K562 (cell line): ENCODE measurements at regions not wholly inside any gene's neighbourhood (a gene's known extent, or its start where the extent isn't known, plus 50 kb on each side); places are given as distances from the start of the nearest gene placed in this dataset.

ENCODE experiments used
- ATAC-seq: fragments of 200-7000 bp; cut with Tn5 transposase; 3 replicates; pipeline ENCODE4 v1.9.1; 2020; ENCODE audit warnings: moderate library complexity
- BruUV-seq: library from RNA; stranded (reverse); fragments of 400-500 nt; replicated peaks from 2 replicates; lab custom pipeline; 2021; lab: Mats Ljungman, UMichigan
- CTCF ChIA-PET: fragments of 300-600 bp; formaldehyde crosslinking; extraction: SDS; loops from one replicate; lab custom pipeline; 2021; ENCODE audit warnings: low intra/inter-chr PET ratio; lab: Yijun Ruan, JAX
- POLR2A ChIA-PET: fragments of 300-600, 350-650 bp; sonication (Branson Sonifier 250); formaldehyde crosslinking; extraction: SDS; loops from one replicate; lab custom pipeline; 2021; ENCODE audit warnings: antibody characterized with exemption, inconsistent platforms; lab: Yijun Ruan, JAX
- DNase-seq, 4 experiments: peaks; one replicate each; pipeline versions ENCODE4 v3.0.0 to v3.0.0-alpha.2; 2011 to 2018; ENCODE audit warnings: low spot score in 3 of 4, mixed read lengths in 3 of 4; ENCODE audit errors: extremely low read depth in 1 of 4
- FAIRE-seq: peaks from 2 replicates; lab custom pipeline; 2011; peaks lifted over from hg19 to GRCh38; lab: Jason Lieb, UNC
- H2AFZ ChIP-seq: 2 replicates; pipeline ENCODE4 v1.6.0; 2011; ENCODE audit warnings: low read depth, low read length, control low read depth, inconsistent platforms
- H3K27ac ChIP-seq: fragments of 200-600 bp; 3 replicates; pipeline ENCODE4 v1.8.0; 2011; ENCODE audit warnings: low read depth, mild to moderate bottlenecking, control low read depth, inconsistent platforms, low read length, moderate library complexity, mixed read lengths; ENCODE audit errors: extremely low read depth
- H3K27me3 ChIP-seq, 2 experiments: fragments of 300-600 bp in 1 of 2; 2 replicates in 1 of 2; 3 replicates in 1 of 2; pipeline versions ENCODE4 v1.6.0 to v1.8.0; 2011; ENCODE audit warnings: inconsistent platforms in 2 of 2, low read length in 2 of 2, mild to moderate bottlenecking in 1 of 2, mixed read lengths in 1 of 2, moderate library complexity in 1 of 2; ENCODE audit not compliant: control insufficient read depth in 2 of 2, insufficient read depth in 2 of 2
- H3K36me3 ChIP-seq: fragments of 300-600 bp; 3 replicates; pipeline ENCODE4 v1.8.0; 2011; ENCODE audit warnings: mild to moderate bottlenecking, low read length, inconsistent platforms; ENCODE audit not compliant: control insufficient read depth, insufficient read depth
- H3K4me1 ChIP-seq, 2 experiments: fragments of 200-600 bp in 1 of 2; replicated peaks in 1 of 2; 2 replicates in 1 of 2; 3 replicates in 1 of 2; pipeline versions ENCODE4 v1.5.1 to v1.8.0; 2011; ENCODE audit warnings: inconsistent platforms in 2 of 2, low read length in 2 of 2, mild to moderate bottlenecking in 1 of 2, mixed read lengths in 1 of 2, moderate library complexity in 1 of 2; ENCODE audit not compliant: control insufficient read depth in 2 of 2, insufficient read depth in 2 of 2
- H3K4me2 ChIP-seq: 2 replicates; pipeline ENCODE4 v1.6.1; 2011; ENCODE audit warnings: low read length, control low read depth, inconsistent platforms, mixed read lengths; ENCODE audit not compliant: insufficient read depth
- H3K4me3 ChIP-seq: fragments of 200-600 bp; sonication (generic), shearing (Covaris generic); 2 replicates; pipeline ENCODE4 v1.5.1; 2016; ENCODE audit warnings: control low read depth, inconsistent platforms
- H3K79me2 ChIP-seq: fragments of 200-600 bp; 3 replicates; pipeline ENCODE4 v1.8.0; 2011; ENCODE audit warnings: low read length, inconsistent platforms; ENCODE audit not compliant: control insufficient read depth, insufficient read depth
- H3K9ac ChIP-seq, 2 experiments: 2 replicates each; pipeline versions ENCODE4 v1.6.0 to v1.6.1; 2011; ENCODE audit warnings: low read depth in 2 of 2, low read length in 2 of 2, control low read depth in 1 of 2, inconsistent platforms in 1 of 2, mild to moderate bottlenecking in 1 of 2, mixed read lengths in 1 of 2; ENCODE audit not compliant: insufficient read depth in 1 of 2
- H3K9me1 ChIP-seq: one replicate; pipeline ENCODE4 v1.6.0; 2011; ENCODE audit warnings: inconsistent platforms, mild to moderate bottlenecking, low read length, moderate library complexity; ENCODE audit not compliant: control insufficient read depth, insufficient read depth
- H3K9me3 ChIP-seq: replicated peaks from 2 replicates; pipeline ENCODE4 v1.5.1; 2011; ENCODE audit warnings: low read depth, low read length, inconsistent platforms; ENCODE audit not compliant: control insufficient read depth, insufficient read depth
- H4K20me1 ChIP-seq: replicated peaks from 2 replicates; pipeline ENCODE4 v1.6.1; 2011; ENCODE audit warnings: low read length, inconsistent platforms, mixed read lengths; ENCODE audit not compliant: control insufficient read depth, insufficient read depth
- HBP1 ChIP-seq: fragments of 450-650 bp; formaldehyde crosslinking; IDR thresholded peaks from 2 replicates; pipeline ENCODE4 v1.4.0; 2022; ENCODE audit warnings: missing genetic modification characterization
- JUN ChIP-seq, 2 experiments: sonication (generic) in 1 of 2; formaldehyde crosslinking in 1 of 2; IDR thresholded peaks; 2 replicates each; pipeline versions ENCODE4 v1.6.1 to v1.8.0; 2012 to 2022; ENCODE audit warnings: borderline replicate concordance in 2 of 2, mild to moderate bottlenecking in 2 of 2, improper control_type of control experiment in 1 of 2, low read depth in 1 of 2, low read length in 1 of 2, missing genetic modification reagents in 1 of 2
- KHSRP ChIP-seq: fragments of 450-650 bp; IDR thresholded peaks from 2 replicates; pipeline ENCODE4 v1.6.1; 2017
- MBD2 ChIP-seq: sonication (generic); IDR thresholded peaks from 2 replicates; pipeline ENCODE4 v1.6.1; 2016; ENCODE audit warnings: low read depth, borderline replicate concordance
- NELFE ChIP-seq: IDR thresholded peaks from 2 replicates; pipeline ENCODE4 v1.6.1; 2011; ENCODE audit warnings: mild to moderate bottlenecking; ENCODE audit not compliant: insufficient read depth, insufficient read length
- PPARD ChIP-seq: fragments of 250-450 bp; sonication (Bioruptor Pico); IDR thresholded peaks from 2 replicates; pipeline ENCODE4 v1.8.0; 2022; ENCODE audit warnings: inconsistent platforms, mild to moderate bottlenecking, moderate library complexity
- PRPF4 ChIP-seq: fragments of 200-400 bp; formaldehyde crosslinking; IDR thresholded peaks from one replicate; pipeline ENCODE4 v1.6.1; 2017; ENCODE audit warnings: low read length, low read depth, mild to moderate bottlenecking; ENCODE audit not compliant: insufficient read depth, poor library complexity, severe bottlenecking
- RUNX1 ChIP-seq: sonication (generic); IDR thresholded peaks from 2 replicates; pipeline ENCODE4 v1.6.1; 2016; ENCODE audit warnings: antibody characterized with exemption, low read depth
- SP1 ChIP-seq: sonication (generic); formaldehyde crosslinking; IDR thresholded peaks from 2 replicates; pipeline ENCODE4 v1.8.1; 2022; ENCODE audit warnings: mild to moderate bottlenecking, missing genetic modification reagents
- SRSF9 ChIP-seq: fragments of 200-400 bp; formaldehyde crosslinking; IDR thresholded peaks from 2 replicates; pipeline ENCODE4 v1.6.1; 2017; ENCODE audit warnings: low read depth, low read length, borderline replicate concordance
- XRCC4 ChIP-seq: IDR thresholded peaks from one replicate; pipeline ENCODE4 v1.6.1; 2011; ENCODE audit not compliant: insufficient read depth, insufficient read length; ENCODE audit errors: extremely low read depth
- ZBTB43 ChIP-seq: sonication (generic); formaldehyde crosslinking; IDR thresholded peaks from 2 replicates; pipeline ENCODE4 v1.8.0; 2023; ENCODE audit warnings: mild to moderate bottlenecking, missing genetic modification reagents
- ZNF197 ChIP-seq: fragments of 200-800 bp; sonication (Bioruptor generic); IDR thresholded peaks from 2 replicates; pipeline ENCODE4 v1.6.1; 2016; ENCODE audit warnings: low read depth, missing genetic modification characterization, missing compliant biosample characterization
- ZNF263 ChIP-seq: sonication (generic); formaldehyde crosslinking; IDR thresholded peaks from 2 replicates; pipeline ENCODE4 v1.8.0; 2022; ENCODE audit warnings: mild to moderate bottlenecking, missing genetic modification reagents, borderline replicate concordance
- ZNF354B ChIP-seq: fragments of 250-450 bp; sonication (Bioruptor Pico); IDR thresholded peaks from 2 replicates; pipeline ENCODE4 v1.4.0; 2020
- ZNF644 ChIP-seq: fragments of 200-800 bp; sonication (Bioruptor generic); IDR thresholded peaks from 2 replicates; pipeline ENCODE4 v1.6.1; 2016; ENCODE audit warnings: low read depth, missing genetic modification characterization, missing compliant biosample characterization
- WGBS: fragments of 100-300 bp; shearing (Covaris generic); methylation state at CpG from one replicate; pipeline ENCODE4 v1.1.6; 2016; ENCODE audit warnings: low coverage, mixed read lengths; ENCODE audit not compliant: insufficient coverage; ENCODE audit errors: missing lambda C conversion rate; 5-methylcytosine and 5-hydroxymethylcytosine counted together
- in situ Hi-C: fragments of 300-500 bp; cut with MboI; formaldehyde crosslinking; loops from 4 replicates; pipeline ENCODE4 v1.15.0; 2018; ENCODE audit warnings: inconsistent platforms, mixed read lengths
- intact Hi-C: fragments of 100-400 bp; cut with micrococcal nuclease; formaldehyde crosslinking; loops from 2 replicates; pipeline ENCODE4 v1.14.2; 2022
- TF ChIP-seq, protein P1 (sequence below): IDR thresholded peaks from 2 replicates; pipeline ENCODE4 v1.6.1; 2016; ENCODE audit warnings: missing genetic modification characterization, missing compliant biosample characterization

DNA sequence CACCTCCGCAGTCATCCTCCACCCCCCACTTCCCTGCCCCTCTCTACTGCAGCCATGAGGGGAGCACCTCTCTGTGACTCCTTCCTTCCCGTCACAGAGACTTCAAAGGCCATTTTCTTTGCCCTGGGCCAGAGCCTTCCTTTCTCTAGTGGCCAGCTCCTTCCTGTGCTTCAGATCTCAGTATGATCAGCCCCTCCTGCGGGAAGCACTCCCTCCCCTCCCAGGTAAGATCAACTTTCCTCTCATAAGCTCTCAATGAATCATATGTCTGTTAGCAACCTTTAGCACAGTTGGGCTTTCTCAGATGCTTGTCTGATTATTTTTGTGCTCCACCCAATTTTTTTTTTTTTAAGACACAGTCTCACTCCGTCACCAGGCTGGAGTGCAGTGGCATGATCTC, 241.0 kb upstream of the PRSS1 start:
- H3K4me2 ChIP-seq: no peak overlapping the region
- CTCF ChIA-PET: interaction anchor here (0.6 kb wide), 1 partner anchor 118 kb away, joined by 4 read pairs; no protein-coding TSS in a partner anchor

More for the DNA sequence above, 241.0 kb upstream of the PRSS1 start:
- no peak for ATAC-seq
- H4K20me1 ChIP-seq: no peaks in the 10 kb centered on the region
- H3K9me1 ChIP-seq: no peaks in the 10 kb centered on the region
- 0% methylated on average over 4 of the region's 4 CpGs for WGBS
- H3K79me2 ChIP-seq: no peaks in the 10 kb centered on the region
- no peak overlapping the region for H2AFZ ChIP-seq
- no peaks in the 10 kb centered on the region for H3K4me1 ChIP-seq
- no TSS peak for BruUV-seq
- in situ Hi-C loops (no loop called here), intact Hi-C loops (loop anchor here (5.0 kb wide), 1 partner anchor 36 kb away; no protein-coding TSS in a partner anchor)
- H3K36me3 ChIP-seq: no peaks in the 10 kb centered on the region
- H3K27ac ChIP-seq: no peak overlapping the region
- TF ChIP-seq NELFE (no peak), ZNF263 (no peak), RUNX1 (no peak), SRSF9 (no peak), MBD2 (no peak), SP1 (no peak), JUN (IDR thresholded peaks at IDR 0.05; ENCODE audit: borderline replicate concordance, low read depth, low read length) (no peak), JUN (CRISPR knock-in tag; IDR thresholded peaks at IDR 0.05; ENCODE audit: borderline replicate concordance) (no peak), ZNF644 (tag) (no peak), ZNF354B (CRISPR knock-in tag) (no peak), KHSRP (no peak), ZBTB43 (CRISPR knock-in tag) (no peak), PPARD (CRISPR knock-in tag) (no peak), XRCC4 (no peak), PRPF4 (no peak), HBP1 (CRISPR knock-in tag) (no peak), ZNF197 (CRISPR knock-in tag) (no peak)
- TF ChIP-seq, protein P1, sequence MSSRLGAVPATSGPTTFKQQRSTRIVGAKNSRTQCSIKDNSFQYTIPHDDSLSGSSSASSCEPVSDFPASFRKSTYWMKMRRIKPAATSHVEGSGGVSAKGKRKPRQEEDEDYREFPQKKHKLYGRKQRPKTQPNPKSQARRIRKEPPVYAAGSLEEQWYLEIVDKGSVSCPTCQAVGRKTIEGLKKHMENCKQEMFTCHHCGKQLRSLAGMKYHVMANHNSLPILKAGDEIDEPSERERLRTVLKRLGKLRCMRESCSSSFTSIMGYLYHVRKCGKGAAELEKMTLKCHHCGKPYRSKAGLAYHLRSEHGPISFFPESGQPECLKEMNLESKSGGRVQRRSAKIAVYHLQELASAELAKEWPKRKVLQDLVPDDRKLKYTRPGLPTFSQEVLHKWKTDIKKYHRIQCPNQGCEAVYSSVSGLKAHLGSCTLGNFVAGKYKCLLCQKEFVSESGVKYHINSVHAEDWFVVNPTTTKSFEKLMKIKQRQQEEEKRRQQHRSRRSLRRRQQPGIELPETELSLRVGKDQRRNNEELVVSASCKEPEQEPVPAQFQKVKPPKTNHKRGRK (tag): no peak
- FAIRE-seq: no peak
- H3K9ac ChIP-seq: no peak overlapping the region
- DNase-seq: no peak
- no peaks in the 10 kb centered on the region for H3K9me3 ChIP-seq
- peaks cover 0 to 3% of the 10 kb centered on the region in 2 experiments; a peak in 1 of 5 replicates for H3K27me3 ChIP-seq
- POLR2A ChIA-PET: no interaction called here
- no peak overlapping the region for H3K4me3 ChIP-seq
